ENCODE measurements at regions not wholly inside any gene's neighbourhood (a gene's known extent, or its start where the extent isn't known, plus 50 kb on each side); places are given as distances from the start of the nearest gene placed in this dataset.

DNA sequence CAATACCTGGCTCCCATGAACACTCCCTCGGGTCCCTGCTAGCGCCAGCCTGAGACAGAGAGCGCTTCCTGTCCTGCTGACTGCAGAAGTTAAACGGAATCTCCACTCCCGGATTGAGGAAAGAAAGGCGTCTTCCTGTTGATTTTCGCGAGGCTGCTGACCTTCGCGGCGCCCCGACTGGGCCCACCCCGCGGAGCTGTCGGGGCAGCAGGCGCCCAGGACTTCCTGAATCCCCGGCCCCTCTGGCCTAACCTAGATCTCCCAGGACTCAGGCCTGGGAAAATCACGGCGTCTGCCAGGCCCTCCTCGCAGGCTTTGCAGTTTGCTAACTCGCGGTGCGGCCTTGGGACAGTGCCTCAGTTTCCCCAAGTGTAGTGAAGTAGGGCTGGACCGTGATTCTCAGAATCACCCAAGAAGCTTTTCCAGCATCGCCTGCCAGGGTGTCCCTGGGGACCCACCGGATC is 108.8 kb downstream of the KCTD15 start:
- TF ChIP-seq, protein P1, sequence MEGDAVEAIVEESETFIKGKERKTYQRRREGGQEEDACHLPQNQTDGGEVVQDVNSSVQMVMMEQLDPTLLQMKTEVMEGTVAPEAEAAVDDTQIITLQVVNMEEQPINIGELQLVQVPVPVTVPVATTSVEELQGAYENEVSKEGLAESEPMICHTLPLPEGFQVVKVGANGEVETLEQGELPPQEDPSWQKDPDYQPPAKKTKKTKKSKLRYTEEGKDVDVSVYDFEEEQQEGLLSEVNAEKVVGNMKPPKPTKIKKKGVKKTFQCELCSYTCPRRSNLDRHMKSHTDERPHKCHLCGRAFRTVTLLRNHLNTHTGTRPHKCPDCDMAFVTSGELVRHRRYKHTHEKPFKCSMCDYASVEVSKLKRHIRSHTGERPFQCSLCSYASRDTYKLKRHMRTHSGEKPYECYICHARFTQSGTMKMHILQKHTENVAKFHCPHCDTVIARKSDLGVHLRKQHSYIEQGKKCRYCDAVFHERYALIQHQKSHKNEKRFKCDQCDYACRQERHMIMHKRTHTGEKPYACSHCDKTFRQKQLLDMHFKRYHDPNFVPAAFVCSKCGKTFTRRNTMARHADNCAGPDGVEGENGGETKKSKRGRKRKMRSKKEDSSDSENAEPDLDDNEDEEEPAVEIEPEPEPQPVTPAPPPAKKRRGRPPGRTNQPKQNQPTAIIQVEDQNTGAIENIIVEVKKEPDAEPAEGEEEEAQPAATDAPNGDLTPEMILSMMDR (IDR thresholded peaks at IDR 0.05 in 4 of 5, conservative IDR thresholded peaks at IDR 0.05 in 1 of 5), result no peak
- TF ChIP-seq POLR2A (IDR thresholded peaks at IDR 0.05), result no peak
